ENCODE measurements at regions not wholly inside any gene's neighbourhood (a gene's known extent, or its start where the extent isn't known, plus 50 kb on each side); places are given as distances from the start of the nearest gene placed in this dataset.

DNA sequence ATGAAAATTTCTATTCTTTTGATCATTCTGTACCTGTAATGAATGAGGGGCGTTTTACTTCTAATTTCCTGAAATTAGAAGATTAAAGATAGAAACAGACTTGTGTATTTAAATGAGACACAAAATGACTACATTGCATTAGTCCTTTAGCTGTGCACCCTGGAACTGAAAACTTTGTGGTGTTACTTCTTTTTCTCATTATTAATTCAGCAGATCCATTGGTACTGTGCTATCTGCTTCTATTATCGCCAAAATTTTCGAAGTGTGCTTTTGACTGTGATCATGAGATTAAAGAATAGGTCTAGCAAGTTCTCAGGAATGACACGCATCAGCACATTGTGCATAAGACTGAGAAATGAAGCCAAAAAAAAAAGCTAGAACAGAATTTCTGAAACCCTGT, 1938.9 kb upstream of the TENM3 start:
- TF ChIP-seq, protein P1, sequence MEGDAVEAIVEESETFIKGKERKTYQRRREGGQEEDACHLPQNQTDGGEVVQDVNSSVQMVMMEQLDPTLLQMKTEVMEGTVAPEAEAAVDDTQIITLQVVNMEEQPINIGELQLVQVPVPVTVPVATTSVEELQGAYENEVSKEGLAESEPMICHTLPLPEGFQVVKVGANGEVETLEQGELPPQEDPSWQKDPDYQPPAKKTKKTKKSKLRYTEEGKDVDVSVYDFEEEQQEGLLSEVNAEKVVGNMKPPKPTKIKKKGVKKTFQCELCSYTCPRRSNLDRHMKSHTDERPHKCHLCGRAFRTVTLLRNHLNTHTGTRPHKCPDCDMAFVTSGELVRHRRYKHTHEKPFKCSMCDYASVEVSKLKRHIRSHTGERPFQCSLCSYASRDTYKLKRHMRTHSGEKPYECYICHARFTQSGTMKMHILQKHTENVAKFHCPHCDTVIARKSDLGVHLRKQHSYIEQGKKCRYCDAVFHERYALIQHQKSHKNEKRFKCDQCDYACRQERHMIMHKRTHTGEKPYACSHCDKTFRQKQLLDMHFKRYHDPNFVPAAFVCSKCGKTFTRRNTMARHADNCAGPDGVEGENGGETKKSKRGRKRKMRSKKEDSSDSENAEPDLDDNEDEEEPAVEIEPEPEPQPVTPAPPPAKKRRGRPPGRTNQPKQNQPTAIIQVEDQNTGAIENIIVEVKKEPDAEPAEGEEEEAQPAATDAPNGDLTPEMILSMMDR (IDR thresholded peaks at IDR 0.05), result no peak
- no peak for TF ChIP-seq POLR2A (IDR thresholded peaks at IDR 0.05)
